HepG2 (cell line): ENCODE measurements at regions not wholly inside any gene's neighbourhood (a gene's known extent, or its start where the extent isn't known, plus 50 kb on each side); places are given as distances from the start of the nearest gene placed in this dataset.

ENCODE experiments used
- FOXK2 ChIP-seq: fragments of 450-650 bp; IDR thresholded peaks from 2 replicates; pipeline ENCODE4 v1.6.1; 2016
- HOXA9 ChIP-seq: sonication (generic); formaldehyde crosslinking; IDR thresholded peaks from 2 replicates; pipeline ENCODE4 v1.8.1; 2022; ENCODE audit warnings: missing genetic modification reagents, mild to moderate bottlenecking, moderate library complexity, borderline replicate concordance
- IRF9 ChIP-seq: sonication (generic); formaldehyde crosslinking; IDR thresholded peaks from 2 replicates; pipeline ENCODE4 v1.8.0; 2022; ENCODE audit warnings: missing genetic modification reagents, mild to moderate bottlenecking, borderline replicate concordance
- JUND ChIP-seq: sonication (generic); formaldehyde crosslinking; IDR thresholded peaks from 2 replicates; pipeline ENCODE4 v1.8.0; 2022; ENCODE audit warnings: mild to moderate bottlenecking, missing genetic modification reagents
- MIER3 ChIP-seq: IDR thresholded peaks from 2 replicates; pipeline ENCODE4 v1.6.1; 2016; ENCODE audit warnings: missing compliant biosample characterization, borderline replicate concordance
- NFYB ChIP-seq: sonication (generic); formaldehyde crosslinking; IDR thresholded peaks from 2 replicates; pipeline ENCODE4 v1.4.0; 2020; ENCODE audit warnings: missing genetic modification reagents
- NR1H2 ChIP-seq: sonication (generic); formaldehyde crosslinking; IDR thresholded peaks from 2 replicates; pipeline ENCODE4 v1.8.1; 2022; ENCODE audit warnings: low read depth, missing genetic modification reagents, borderline replicate concordance
- SP5 ChIP-seq: IDR thresholded peaks from 2 replicates; pipeline ENCODE4 v1.6.1; 2016; ENCODE audit warnings: low read depth, borderline replicate concordance
- ZNF792 ChIP-seq: IDR thresholded peaks from 2 replicates; pipeline ENCODE4 v1.6.1; 2016
- TF ChIP-seq, protein P1 (sequence below): fragments of 450-650 bp; IDR thresholded peaks from 2 replicates; pipeline ENCODE4 v1.6.1; 2017
- TF ChIP-seq, protein P2 (sequence below): sonication (generic); formaldehyde crosslinking; IDR thresholded peaks from 2 replicates; pipeline ENCODE4 v1.5.0; 2020; ENCODE audit warnings: mild to moderate bottlenecking, missing genetic modification reagents, moderate library complexity
- TF ChIP-seq, protein P3 (sequence below): sonication (generic); formaldehyde crosslinking; IDR thresholded peaks from 2 replicates; pipeline ENCODE4 v1.5.1; 2020; ENCODE audit warnings: mild to moderate bottlenecking, missing genetic modification reagents, moderate library complexity

- TF ChIP-seq, protein P1, sequence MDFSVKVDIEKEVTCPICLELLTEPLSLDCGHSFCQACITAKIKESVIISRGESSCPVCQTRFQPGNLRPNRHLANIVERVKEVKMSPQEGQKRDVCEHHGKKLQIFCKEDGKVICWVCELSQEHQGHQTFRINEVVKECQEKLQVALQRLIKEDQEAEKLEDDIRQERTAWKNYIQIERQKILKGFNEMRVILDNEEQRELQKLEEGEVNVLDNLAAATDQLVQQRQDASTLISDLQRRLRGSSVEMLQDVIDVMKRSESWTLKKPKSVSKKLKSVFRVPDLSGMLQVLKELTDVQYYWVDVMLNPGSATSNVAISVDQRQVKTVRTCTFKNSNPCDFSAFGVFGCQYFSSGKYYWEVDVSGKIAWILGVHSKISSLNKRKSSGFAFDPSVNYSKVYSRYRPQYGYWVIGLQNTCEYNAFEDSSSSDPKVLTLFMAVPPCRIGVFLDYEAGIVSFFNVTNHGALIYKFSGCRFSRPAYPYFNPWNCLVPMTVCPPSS: no peak
- TF ChIP-seq IRF9 (CRISPR knock-in tag): no peak
- TF ChIP-seq MIER3: no peak
- TF ChIP-seq SP5 (CRISPR knock-in tag): no peak
- no peak for TF ChIP-seq FOXK2
- TF ChIP-seq, protein P2, sequence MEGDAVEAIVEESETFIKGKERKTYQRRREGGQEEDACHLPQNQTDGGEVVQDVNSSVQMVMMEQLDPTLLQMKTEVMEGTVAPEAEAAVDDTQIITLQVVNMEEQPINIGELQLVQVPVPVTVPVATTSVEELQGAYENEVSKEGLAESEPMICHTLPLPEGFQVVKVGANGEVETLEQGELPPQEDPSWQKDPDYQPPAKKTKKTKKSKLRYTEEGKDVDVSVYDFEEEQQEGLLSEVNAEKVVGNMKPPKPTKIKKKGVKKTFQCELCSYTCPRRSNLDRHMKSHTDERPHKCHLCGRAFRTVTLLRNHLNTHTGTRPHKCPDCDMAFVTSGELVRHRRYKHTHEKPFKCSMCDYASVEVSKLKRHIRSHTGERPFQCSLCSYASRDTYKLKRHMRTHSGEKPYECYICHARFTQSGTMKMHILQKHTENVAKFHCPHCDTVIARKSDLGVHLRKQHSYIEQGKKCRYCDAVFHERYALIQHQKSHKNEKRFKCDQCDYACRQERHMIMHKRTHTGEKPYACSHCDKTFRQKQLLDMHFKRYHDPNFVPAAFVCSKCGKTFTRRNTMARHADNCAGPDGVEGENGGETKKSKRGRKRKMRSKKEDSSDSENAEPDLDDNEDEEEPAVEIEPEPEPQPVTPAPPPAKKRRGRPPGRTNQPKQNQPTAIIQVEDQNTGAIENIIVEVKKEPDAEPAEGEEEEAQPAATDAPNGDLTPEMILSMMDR (CRISPR knock-in tag): no peak
- TF ChIP-seq, protein P3, sequence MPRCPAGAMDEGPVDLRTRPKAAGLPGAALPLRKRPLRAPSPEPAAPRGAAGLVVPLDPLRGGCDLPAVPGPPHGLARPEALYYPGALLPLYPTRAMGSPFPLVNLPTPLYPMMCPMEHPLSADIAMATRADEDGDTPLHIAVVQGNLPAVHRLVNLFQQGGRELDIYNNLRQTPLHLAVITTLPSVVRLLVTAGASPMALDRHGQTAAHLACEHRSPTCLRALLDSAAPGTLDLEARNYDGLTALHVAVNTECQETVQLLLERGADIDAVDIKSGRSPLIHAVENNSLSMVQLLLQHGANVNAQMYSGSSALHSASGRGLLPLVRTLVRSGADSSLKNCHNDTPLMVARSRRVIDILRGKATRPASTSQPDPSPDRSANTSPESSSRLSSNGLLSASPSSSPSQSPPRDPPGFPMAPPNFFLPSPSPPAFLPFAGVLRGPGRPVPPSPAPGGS (CRISPR knock-in tag): no peak
- TF ChIP-seq HOXA9 (CRISPR knock-in tag): no peak
- TF ChIP-seq JUND (CRISPR knock-in tag): no peak
- TF ChIP-seq ZNF792 (CRISPR knock-in tag): no peak
- TF ChIP-seq NFYB (CRISPR knock-in tag): no peak
- no peak for TF ChIP-seq NR1H2 (CRISPR knock-in tag)
Observed at GRCh38 chr7:84700563-84701370, 486.1 kb downstream of the SEMA3D start.
